Activated CD4-positive, alpha-beta T cell treated with anti-CD3 and anti-CD28 coated beads, Interleukin-10, Interleukin-2, amounts not matched to agents 100 ng/mL and 50 ng/mL, durations not matched to agents 16 hours and 8 hours (primary cell): ENCODE measurements at regions not wholly inside any gene's neighbourhood (a gene's known extent, or its start where the extent isn't known, plus 50 kb on each side); places are given as distances from the start of the nearest gene placed in this dataset.

Source experiments
- DNase-seq: peaks from one replicate; pipeline ENCODE4 v3.0.0-alpha.2; 2020

- DNase-seq: no peak
Observed at GRCh38 chr13:74210693-74211393, 76.6 kb upstream of the KLF12 start.

DNA sequence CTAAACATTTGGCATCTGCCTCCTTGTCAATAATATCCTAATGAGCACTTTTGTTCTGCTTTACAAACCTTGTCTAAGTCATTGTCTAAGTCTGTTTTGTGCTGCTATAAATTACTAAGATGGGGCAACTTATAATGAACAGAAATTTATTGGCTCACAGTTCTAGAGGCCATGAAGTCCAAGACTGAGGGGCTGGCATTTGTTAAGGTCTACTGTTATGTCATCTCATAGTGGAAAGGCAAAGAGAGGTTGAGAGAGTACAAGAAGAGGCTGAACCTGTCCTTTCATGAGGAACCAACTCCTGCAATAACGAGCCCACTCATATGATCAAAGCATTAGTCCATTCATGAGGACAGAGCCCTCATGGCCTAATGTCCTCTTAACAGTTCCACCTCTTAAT is 72.7 kb upstream of the KLF12 start:
- DNase-seq: no peak

- no peak for DNase-seq
Observed at GRCh38 chr13:74206061-74206561, 71.9 kb upstream of the KLF12 start.

DNA sequence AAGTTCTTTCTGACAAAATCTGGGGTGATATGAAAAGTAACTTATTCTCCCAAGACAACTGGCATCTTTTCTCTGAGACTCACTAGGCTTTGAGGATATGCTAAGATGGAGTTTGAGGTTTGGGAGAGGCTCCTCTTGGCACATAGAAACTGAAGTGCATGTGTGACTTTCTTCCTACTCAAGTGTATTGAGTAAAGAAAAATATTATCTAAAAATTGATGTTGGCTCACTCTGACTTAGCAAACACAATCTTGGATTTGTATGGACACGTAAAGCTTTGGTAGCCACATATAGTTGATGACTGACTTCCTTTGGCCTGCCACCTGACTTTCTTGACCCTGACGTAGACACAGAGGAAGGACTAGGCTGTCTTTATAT is 71.1 kb upstream of the KLF12 start:
- DNase-seq: no peak

GRCh38 chr13:74204602-74205312 is 70.6 kb upstream of the KLF12 start:
- no peak for DNase-seq

- no peak for DNase-seq
Observed at GRCh38 chr13:74203576-74203975, 69.4 kb upstream of the KLF12 start.

DNA sequence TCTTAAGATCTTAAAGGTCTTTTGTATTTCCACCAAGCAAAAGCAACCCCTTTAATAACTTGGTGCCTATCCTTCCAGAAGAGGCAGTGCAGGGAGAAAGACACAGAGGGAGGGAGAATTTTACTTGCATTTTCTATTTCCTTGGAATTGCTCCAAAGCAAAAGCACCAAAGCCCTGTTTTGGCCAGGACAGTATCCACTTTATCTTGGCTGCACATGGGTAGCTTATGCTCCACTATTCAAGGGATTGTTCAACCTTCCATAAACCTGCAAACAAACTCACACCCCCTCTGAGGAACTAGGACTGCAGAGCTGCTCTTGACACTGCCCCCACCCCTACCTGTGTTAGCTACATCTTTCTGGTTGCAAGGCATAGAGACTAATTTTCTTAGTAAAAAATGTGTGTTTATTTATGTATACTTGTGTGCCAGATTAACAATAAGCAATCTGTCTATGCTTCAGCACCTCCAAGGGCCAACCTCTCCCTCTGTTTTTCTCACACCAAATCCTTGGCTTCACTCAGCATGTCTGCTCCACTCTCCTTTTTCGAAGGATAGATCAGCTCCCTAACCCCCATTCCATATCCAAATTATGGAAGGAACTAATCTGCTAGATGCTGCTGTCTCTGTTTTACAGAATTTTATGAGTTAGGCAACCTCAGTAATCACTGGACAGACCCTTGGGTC is 68.1 kb upstream of the KLF12 start:
- no peak for DNase-seq

GRCh38 chr13:74201530-74201929 is 67.3 kb upstream of the KLF12 start:
- DNase-seq: no peak

GRCh38 chr13:74200081-74200480 is 65.9 kb upstream of the KLF12 start:
- no peak for DNase-seq

DNA sequence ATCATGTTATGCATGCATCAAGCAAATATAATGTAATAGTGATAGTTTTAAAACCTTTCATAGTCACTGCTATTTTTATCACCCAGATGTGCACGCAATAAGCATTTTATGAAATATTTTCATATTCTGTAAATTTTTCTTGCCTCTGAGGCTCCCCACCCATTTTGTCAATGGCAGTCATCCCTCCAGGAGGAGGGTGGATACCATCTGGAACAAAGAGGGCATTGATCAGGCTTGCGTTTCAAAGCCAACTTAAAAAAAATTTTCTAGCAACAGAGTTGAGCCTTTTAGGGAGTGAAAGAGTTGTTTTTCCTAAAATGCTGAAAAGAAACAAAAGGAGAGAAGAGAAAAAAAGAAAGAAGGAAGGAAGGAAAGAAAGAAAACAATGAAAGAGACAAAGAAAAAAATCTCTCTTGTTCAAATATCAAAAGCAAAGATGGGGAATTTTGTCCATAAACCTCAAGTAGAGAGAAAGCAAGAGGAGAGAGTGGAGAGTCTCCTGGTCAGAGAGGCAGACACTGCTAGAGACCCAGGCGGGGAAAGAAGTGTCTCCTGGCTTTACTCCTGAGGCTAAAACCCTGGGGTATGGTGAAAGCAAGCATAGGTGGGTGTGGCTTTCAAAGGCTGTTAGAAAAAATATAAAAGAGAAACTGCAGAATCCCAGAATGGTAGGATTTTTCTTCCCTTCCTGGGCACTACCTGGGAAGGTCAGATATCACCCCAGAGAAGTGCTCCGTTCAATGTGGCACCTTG is 63.6 kb upstream of the KLF12 start:
- no peak for DNase-seq

GRCh38 chr13:74194846-74195245 is 60.6 kb upstream of the KLF12 start:
- no peak for DNase-seq

DNA sequence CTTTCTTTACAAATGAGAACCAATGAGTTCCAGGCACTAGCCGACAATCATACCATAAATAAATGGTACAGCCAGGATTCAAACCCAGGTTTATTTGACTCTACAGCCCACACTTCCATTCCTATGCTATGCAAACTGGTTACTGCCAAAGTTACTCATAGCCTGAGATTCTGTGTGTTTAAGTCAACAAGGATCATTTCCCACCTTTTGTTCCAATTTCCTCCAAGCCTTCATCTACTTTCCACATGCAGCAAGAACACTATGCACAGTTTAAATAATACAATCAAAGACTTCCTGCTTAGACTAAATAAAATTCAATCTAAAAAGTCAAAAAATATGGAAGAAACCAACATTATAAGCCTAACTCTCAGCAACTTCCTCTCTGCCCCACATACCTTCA is 59.2 kb upstream of the KLF12 start:
- DNase-seq: no peak

DNA sequence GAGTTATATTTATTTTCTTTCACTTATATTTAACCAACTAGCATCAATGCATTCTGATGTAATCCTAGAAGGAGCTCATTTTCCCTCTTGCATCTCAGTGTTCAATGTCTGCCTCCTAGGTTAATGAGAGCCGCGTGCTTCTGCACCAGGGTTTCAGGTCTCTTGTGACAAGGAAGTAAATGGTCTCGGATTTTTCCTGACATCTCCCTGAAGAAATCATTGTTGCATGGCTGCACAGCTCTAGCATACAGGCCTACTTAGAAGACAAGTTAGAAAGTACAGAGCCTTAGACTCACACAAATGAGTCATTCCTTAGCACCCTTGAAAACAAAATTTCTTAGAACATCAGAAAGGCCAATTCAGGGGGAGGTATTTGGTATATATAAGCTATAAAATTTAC is 57.2 kb upstream of the KLF12 start:
- DNase-seq: no peak

DNA sequence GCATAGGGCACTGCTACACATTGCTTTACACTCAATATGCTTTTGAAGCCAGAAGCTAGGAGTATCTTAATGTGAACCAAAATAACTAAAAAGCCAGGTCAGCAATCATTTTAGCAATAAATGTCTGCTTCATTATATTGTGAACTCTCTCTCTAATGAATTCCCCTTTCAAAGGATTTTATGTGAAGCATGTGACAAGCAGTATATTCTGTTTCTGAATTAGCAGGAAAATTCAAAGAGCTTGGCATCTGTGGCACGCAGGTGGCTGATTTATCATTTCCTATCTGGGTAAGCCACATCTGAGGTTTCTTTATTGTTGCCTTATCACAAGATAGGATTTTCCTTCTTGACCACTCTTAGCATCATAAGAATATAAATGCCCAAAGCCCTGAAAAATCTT is 56.8 kb upstream of the KLF12 start:
- no peak for DNase-seq

- DNase-seq: peak; percentile 5
Observed at GRCh38 chr13:74187564-74187963, 53.4 kb upstream of the KLF12 start.

GRCh38 chr13:74184283-74184682 is 50.1 kb upstream of the KLF12 start:
- DNase-seq: no peak
